ENCODE measurements at regions not wholly inside any gene's neighbourhood (a gene's known extent, or its start where the extent isn't known, plus 50 kb on each side); places are given as distances from the start of the nearest gene placed in this dataset.

GRCh38 chr14:71208702-71209357 is 301.6 kb downstream of the PCNX1 start:
- H3K27me3 ChIP-seq (ENCODE audit: insufficient read depth, low read depth, low read length), result no peaks in the 10 kb centered on the region
- no peaks in the 10 kb centered on the region for H3F3A ChIP-seq (ENCODE audit: insufficient read depth, low read length, poor library complexity, severe bottlenecking)
- no peak overlapping the region for H3K27ac ChIP-seq (ENCODE audit: low read length)
- TF ChIP-seq POLR2AphosphoS5 (IDR thresholded peaks at IDR 0.05), result no peak
- TF ChIP-seq CTCF (IDR thresholded peaks at IDR 0.05; ENCODE audit: poor library complexity, severe bottlenecking), result no peak
- TF ChIP-seq MXI1 (conservative IDR thresholded peaks at IDR 0.05; ENCODE audit: poor library complexity, severe bottlenecking), result no peak
- TF ChIP-seq REST (IDR thresholded peaks at IDR 0.05; ENCODE audit: borderline replicate concordance), result no peak
- TF ChIP-seq EP300 (conservative IDR thresholded peaks at IDR 0.05; ENCODE audit: poor library complexity, severe bottlenecking), result no peak
- TF ChIP-seq RAD21 (conservative IDR thresholded peaks at IDR 0.05), result no peak
- TF ChIP-seq TAF1 (IDR thresholded peaks at IDR 0.05; ENCODE audit: low read depth), result no peak
- no peak for TF ChIP-seq EZH2 (IDR thresholded peaks at IDR 0.05; ENCODE audit: borderline replicate concordance, insufficient read depth, low read length, poor library complexity, severe bottlenecking)
- TF ChIP-seq SMC3 (conservative IDR thresholded peaks at IDR 0.05; ENCODE audit: poor library complexity), result no peak
- H3K9me3 ChIP-seq (ENCODE audit: low read length), result no peaks in the 10 kb centered on the region
- no peak overlapping the region for H3K4me3 ChIP-seq (ENCODE audit: low read length)
- no peaks in the 10 kb centered on the region for H4K20me1 ChIP-seq (ENCODE audit: insufficient read depth)
- H3K36me3 ChIP-seq (ENCODE audit: insufficient read depth, low read length), result no peaks in the 10 kb centered on the region
- H3K9ac ChIP-seq (ENCODE audit: low read length), result no peak overlapping the region
- no peaks in the 10 kb centered on the region for H3K79me2 ChIP-seq (replicated peaks; ENCODE audit: insufficient read depth, low read length)
- H3K9me2 ChIP-seq (ENCODE audit: insufficient read depth, low read length), result no peaks in the 10 kb centered on the region
- no peak overlapping the region for H2AFZ ChIP-seq (ENCODE audit: low read depth, low read length)
- H3K4me2 ChIP-seq (ENCODE audit: low read length), result no peak overlapping the region

- H3K27me3 ChIP-seq (ENCODE audit: insufficient read depth, low read depth, low read length), result no peaks in the 10 kb centered on the region
- no peak overlapping the region for H3K4me3 ChIP-seq (ENCODE audit: low read length)
- TF ChIP-seq REST (IDR thresholded peaks at IDR 0.05; ENCODE audit: borderline replicate concordance), result no peak
- no peak for TF ChIP-seq MXI1 (conservative IDR thresholded peaks at IDR 0.05; ENCODE audit: poor library complexity, severe bottlenecking)
- TF ChIP-seq TAF1 (IDR thresholded peaks at IDR 0.05; ENCODE audit: low read depth), result no peak
- no peak for TF ChIP-seq POLR2AphosphoS5 (IDR thresholded peaks at IDR 0.05)
- no peak for TF ChIP-seq RAD21 (conservative IDR thresholded peaks at IDR 0.05)
- TF ChIP-seq SMC3 (conservative IDR thresholded peaks at IDR 0.05; ENCODE audit: poor library complexity), result no peak
- no peak for TF ChIP-seq CTCF (IDR thresholded peaks at IDR 0.05; ENCODE audit: poor library complexity, severe bottlenecking)
- TF ChIP-seq EZH2 (IDR thresholded peaks at IDR 0.05; ENCODE audit: borderline replicate concordance, insufficient read depth, low read length, poor library complexity, severe bottlenecking), result no peak
- TF ChIP-seq EP300 (conservative IDR thresholded peaks at IDR 0.05; ENCODE audit: poor library complexity, severe bottlenecking), result no peak
- no peak overlapping the region for H3K27ac ChIP-seq (ENCODE audit: low read length)
- H3K9me2 ChIP-seq (ENCODE audit: insufficient read depth, low read length), result no peaks in the 10 kb centered on the region
- no peak overlapping the region for H3K9ac ChIP-seq (ENCODE audit: low read length)
- H3K9me3 ChIP-seq (ENCODE audit: low read length), result no peaks in the 10 kb centered on the region
- no peaks in the 10 kb centered on the region for H3K79me2 ChIP-seq (replicated peaks; ENCODE audit: insufficient read depth, low read length)
- no peaks in the 10 kb centered on the region for H3K36me3 ChIP-seq (ENCODE audit: insufficient read depth, low read length)
- H2AFZ ChIP-seq (ENCODE audit: low read depth, low read length), result no peak overlapping the region
- no peak overlapping the region for H3K4me2 ChIP-seq (ENCODE audit: low read length)
- H3F3A ChIP-seq (ENCODE audit: insufficient read depth, low read length, poor library complexity, severe bottlenecking), result no peaks in the 10 kb centered on the region
- no peaks in the 10 kb centered on the region for H4K20me1 ChIP-seq (ENCODE audit: insufficient read depth)
Measured at GRCh38 chr14:71209888-71210287, 302.6 kb downstream of the PCNX1 start.
